Mucosa of descending colon (tissue), 3 donors: ENCODE measurements at regions not wholly inside any gene's neighbourhood (a gene's known extent, or its start where the extent isn't known, plus 50 kb on each side); places are given as distances from the start of the nearest gene placed in this dataset.

Experiments used
- ATAC-seq: fragments of 200-7000 bp; cut with Tn5 transposase; one replicate; pipeline ENCODE4 v1.9.1; 2020; ENCODE audit warnings: mild to moderate bottlenecking, moderate library complexity
- DNase-seq, 3 donors: peaks; one replicate each; pipeline ENCODE4 v3.0.0-alpha.2; 2020
- H3K36me3 ChIP-seq: fragments of 200-600 bp; one replicate; pipeline ENCODE4 v1.8.0; 2021; ENCODE audit warnings: low read depth, mild to moderate bottlenecking
- H3K4me1 ChIP-seq: fragments of 200-600 bp; one replicate; pipeline ENCODE4 v1.8.0; 2021; ENCODE audit warnings: low read depth, mild to moderate bottlenecking
- H3K4me3 ChIP-seq: fragments of 200-600 bp; one replicate; pipeline ENCODE4 v1.8.0; 2021; ENCODE audit warnings: mild to moderate bottlenecking
- H3K9me3 ChIP-seq: fragments of 200-600 bp; one replicate; pipeline ENCODE4 v1.8.0; 2021; ENCODE audit warnings: mild to moderate bottlenecking
- CTCF ChIP-seq: fragments of 200-600 bp; IDR thresholded peaks from one replicate; pipeline ENCODE4 v1.8.0; 2022; ENCODE audit warnings: antibody characterized with exemption, mild to moderate bottlenecking
- intact Hi-C, 2 donors: fragments of 100-400 bp; cut with DNase I in 1 of 2; cut with micrococcal nuclease in 1 of 2; formaldehyde crosslinking; loops; one replicate each; pipeline versions ENCODE4 v1.11.0 to v1.11.1; 2022; cut with DNase I, micrococcal nuclease
- donor health status: DM: no; HTN: no; CAD: no; lungs with moderate emphysema.
- donor health status: DM: no; HTN: no; CAD: no.
- donor health status: DM: no; HTN: yes; CAD: no.

GRCh38 chr5:68928617-68929302 lies 165.1 kb upstream of the SLC30A5 start:
- ATAC-seq (peak; percentile 87), DNase-seq (no peak)
- no peak overlapping the region for H3K4me3 ChIP-seq
- no peak for TF ChIP-seq CTCF
- H3K9me3 ChIP-seq = peaks cover 12% of the 10 kb centered on the region
- intact Hi-C loops = no loop called here
- no peaks in the 10 kb centered on the region for H3K36me3 ChIP-seq
- H3K4me1 ChIP-seq = no peaks in the 10 kb centered on the region

- ATAC-seq = no peak
- intact Hi-C loops = no loop called here
- no peak for DNase-seq
- Histone ChIP-seq H3K4me3 (no peak overlapping the region), H3K9me3 (peaks cover 12% of the 10 kb centered on the region), H3K4me1 (no peaks in the 10 kb centered on the region), H3K36me3 (no peaks in the 10 kb centered on the region)
- TF ChIP-seq CTCF = no peak
These were observed 163.7 kb upstream of the SLC30A5 start for GRCh38 chr5:68930139-68930538.

GRCh38 chr5:68932830-68933434 lies 160.9 kb upstream of the SLC30A5 start:
- no peak for TF ChIP-seq CTCF
- ATAC-seq = peak; percentile 12
- Histone ChIP-seq H3K9me3 (peaks cover 12% of the 10 kb centered on the region), H3K4me1 (no peaks in the 10 kb centered on the region), H3K4me3 (no peak overlapping the region), H3K36me3 (no peaks in the 10 kb centered on the region)
- DNase-seq = peak in 1 of 3 donors; percentile 33
- intact Hi-C loops = no loop called here

GRCh38 chr5:68942169-68942568 lies 151.6 kb upstream of the SLC30A5 start:
- Histone ChIP-seq H3K36me3 (no peaks in the 10 kb centered on the region), H3K4me3 (no peak overlapping the region), H3K9me3 (no peaks in the 10 kb centered on the region), H3K4me1 (no peaks in the 10 kb centered on the region)
- DNase-seq (no peak), ATAC-seq (no peak)
- intact Hi-C loops = no loop called here
- no peak for TF ChIP-seq CTCF

- Histone ChIP-seq H3K4me3 (no peak overlapping the region), H3K9me3 (no peaks in the 10 kb centered on the region), H3K36me3 (no peaks in the 10 kb centered on the region), H3K4me1 (no peaks in the 10 kb centered on the region)
- intact Hi-C loops = no loop called here
- DNase-seq = no peak
- TF ChIP-seq CTCF = no peak
- no peak for ATAC-seq
These were observed 147.1 kb upstream of the SLC30A5 start for GRCh38 chr5:68946728-68947127.
